ENCODE measurements at regions not wholly inside any gene's neighbourhood (a gene's known extent, or its start where the extent isn't known, plus 50 kb on each side); places are given as distances from the start of the nearest gene placed in this dataset.

DNA sequence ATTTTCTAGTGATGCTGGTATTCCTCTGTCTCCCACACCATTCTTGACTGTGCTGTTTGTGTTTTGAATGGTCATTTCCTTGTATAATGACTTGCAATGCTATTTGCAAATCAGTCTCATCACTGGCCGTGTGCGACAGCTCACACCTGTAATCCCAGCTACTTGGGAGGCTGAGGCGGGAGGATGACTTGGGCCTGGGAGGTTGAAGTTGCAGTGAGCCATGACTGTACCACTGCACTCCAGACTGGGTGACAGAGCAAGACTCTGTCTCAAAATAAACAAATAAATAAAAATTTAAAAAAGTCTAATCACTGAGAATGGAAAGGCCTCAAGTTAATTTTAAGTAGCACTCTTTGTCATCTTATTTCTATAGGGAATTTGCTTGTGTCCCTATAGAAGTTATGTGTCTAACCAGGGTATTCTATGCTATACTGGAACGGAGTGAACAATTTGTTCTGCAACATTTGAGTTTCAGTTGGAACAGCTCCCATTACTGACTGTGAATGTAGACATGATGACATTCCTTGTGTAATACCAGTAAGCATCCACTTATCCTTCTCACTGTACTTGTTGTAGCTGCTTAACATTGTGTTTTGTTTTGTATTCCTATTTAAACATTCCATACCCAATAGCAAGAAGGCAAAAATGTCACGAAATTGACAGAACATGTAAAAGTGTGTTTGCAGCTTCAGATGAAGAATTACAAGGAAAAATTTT is 126.3 kb downstream of the MGST1 start:
- no peak overlapping the region for H3K4me3 ChIP-seq (ENCODE audit: low read depth, low read length)
- ChIA-PET CTCF (no interaction called here), POLR2A (no interaction called here)
- TF ChIP-seq, protein P1, sequence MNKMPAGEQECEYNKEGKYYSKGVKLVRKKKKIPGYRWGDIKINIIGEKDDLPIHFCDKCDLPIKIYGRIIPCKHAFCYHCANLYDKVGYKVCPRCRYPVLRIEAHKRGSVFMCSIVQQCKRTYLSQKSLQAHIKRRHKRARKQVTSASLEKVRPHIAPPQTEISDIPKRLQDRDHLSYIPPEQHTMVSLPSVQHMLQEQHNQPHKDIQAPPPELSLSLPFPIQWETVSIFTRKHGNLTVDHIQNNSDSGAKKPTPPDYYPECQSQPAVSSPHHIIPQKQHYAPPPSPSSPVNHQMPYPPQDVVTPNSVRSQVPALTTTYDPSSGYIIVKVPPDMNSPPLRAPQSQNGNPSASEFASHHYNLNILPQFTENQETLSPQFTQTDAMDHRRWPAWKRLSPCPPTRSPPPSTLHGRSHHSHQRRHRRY (tag by site-specific recombination; IDR thresholded peaks at IDR 0.05), result no peak
- TF ChIP-seq ZNF169 (tag by site-specific recombination; IDR thresholded peaks at IDR 0.05) (no peak), ZNF596 (tag by site-specific recombination; IDR thresholded peaks at IDR 0.05) (no peak), ZNF48 (tag by site-specific recombination; IDR thresholded peaks at IDR 0.05) (no peak), ZSCAN23 (tag by site-specific recombination; IDR thresholded peaks at IDR 0.05) (no peak), ZNF341 (tag by site-specific recombination; IDR thresholded peaks at IDR 0.05; ENCODE audit: low read depth) (no peak), YY2 (tag by site-specific recombination; IDR thresholded peaks at IDR 0.05) (no peak), ZNF549 (tag by site-specific recombination; IDR thresholded peaks at IDR 0.05) (no peak)
- TF ChIP-seq, protein P2, sequence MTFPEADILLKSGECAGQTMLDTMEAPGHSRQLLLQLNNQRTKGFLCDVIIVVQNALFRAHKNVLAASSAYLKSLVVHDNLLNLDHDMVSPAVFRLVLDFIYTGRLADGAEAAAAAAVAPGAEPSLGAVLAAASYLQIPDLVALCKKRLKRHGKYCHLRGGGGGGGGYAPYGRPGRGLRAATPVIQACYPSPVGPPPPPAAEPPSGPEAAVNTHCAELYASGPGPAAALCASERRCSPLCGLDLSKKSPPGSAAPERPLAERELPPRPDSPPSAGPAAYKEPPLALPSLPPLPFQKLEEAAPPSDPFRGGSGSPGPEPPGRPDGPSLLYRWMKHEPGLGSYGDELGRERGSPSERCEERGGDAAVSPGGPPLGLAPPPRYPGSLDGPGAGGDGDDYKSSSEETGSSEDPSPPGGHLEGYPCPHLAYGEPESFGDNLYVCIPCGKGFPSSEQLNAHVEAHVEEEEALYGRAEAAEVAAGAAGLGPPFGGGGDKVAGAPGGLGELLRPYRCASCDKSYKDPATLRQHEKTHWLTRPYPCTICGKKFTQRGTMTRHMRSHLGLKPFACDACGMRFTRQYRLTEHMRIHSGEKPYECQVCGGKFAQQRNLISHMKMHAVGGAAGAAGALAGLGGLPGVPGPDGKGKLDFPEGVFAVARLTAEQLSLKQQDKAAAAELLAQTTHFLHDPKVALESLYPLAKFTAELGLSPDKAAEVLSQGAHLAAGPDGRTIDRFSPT (tag by site-specific recombination; IDR thresholded peaks at IDR 0.05), result no peak
- TF ChIP-seq, protein P3, sequence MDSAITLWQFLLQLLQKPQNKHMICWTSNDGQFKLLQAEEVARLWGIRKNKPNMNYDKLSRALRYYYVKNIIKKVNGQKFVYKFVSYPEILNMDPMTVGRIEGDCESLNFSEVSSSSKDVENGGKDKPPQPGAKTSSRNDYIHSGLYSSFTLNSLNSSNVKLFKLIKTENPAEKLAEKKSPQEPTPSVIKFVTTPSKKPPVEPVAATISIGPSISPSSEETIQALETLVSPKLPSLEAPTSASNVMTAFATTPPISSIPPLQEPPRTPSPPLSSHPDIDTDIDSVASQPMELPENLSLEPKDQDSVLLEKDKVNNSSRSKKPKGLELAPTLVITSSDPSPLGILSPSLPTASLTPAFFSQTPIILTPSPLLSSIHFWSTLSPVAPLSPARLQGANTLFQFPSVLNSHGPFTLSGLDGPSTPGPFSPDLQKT (IDR thresholded peaks at IDR 0.05; ENCODE audit: borderline replicate concordance, low read depth, low read length), result no peak
- no peak overlapping the region for H3K27ac ChIP-seq (ENCODE audit: extremely low read depth, low read depth, low read length)
- H3K9me3 ChIP-seq (ENCODE audit: control insufficient read depth, insufficient read depth, low read depth, low read length), result no peaks in the 10 kb centered on the region
- no peaks in the 10 kb centered on the region for H3K4me1 ChIP-seq (ENCODE audit: control insufficient read depth, insufficient read depth, low read length)
- no peaks in the 10 kb centered on the region for H3K36me3 ChIP-seq (ENCODE audit: control insufficient read depth in 2 of 2, insufficient read depth in 1 of 2, low read length in 2 of 2)

DNA sequence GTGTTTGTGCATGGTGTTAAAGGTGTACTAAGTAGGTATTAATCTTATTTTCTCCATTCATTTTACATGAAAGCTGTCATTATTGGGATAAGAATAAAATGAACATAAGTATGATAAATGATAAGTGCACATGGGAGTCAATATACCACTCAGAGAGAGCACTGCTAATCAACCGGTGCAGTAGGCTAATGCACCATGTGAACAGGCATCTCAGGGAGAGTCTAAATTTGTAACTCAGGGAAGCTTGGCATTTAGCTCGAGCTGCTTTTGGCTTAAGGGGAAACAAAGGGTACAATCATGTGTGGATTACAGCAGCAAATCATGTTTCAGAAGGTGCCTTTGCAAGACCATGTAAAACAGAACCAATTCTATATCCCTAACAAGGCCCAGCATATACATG is 127.4 kb downstream of the MGST1 start:
- Histone ChIP-seq H3K27ac (ENCODE audit: extremely low read depth, low read depth, low read length) (no peak overlapping the region), H3K9me3 (ENCODE audit: control insufficient read depth, insufficient read depth, low read depth, low read length) (no peaks in the 10 kb centered on the region), H3K4me1 (ENCODE audit: control insufficient read depth, insufficient read depth, low read length) (no peaks in the 10 kb centered on the region), H3K36me3 (ENCODE audit: control insufficient read depth in 2 of 2, insufficient read depth in 1 of 2, low read length in 2 of 2) (no peaks in the 10 kb centered on the region), H3K4me3 (ENCODE audit: low read depth, low read length) (no peak overlapping the region)
- ChIA-PET POLR2A (no interaction called here), CTCF (interaction anchor here (0.5 kb wide), 1 partner anchor 18 kb away, joined by 3 read pairs; no protein-coding TSS in a partner anchor)
- TF ChIP-seq ZNF785 (tag by site-specific recombination; IDR thresholded peaks at IDR 0.05), result no peak
- no peak for TF ChIP-seq SCRT2 (tag by site-specific recombination; IDR thresholded peaks at IDR 0.05)
- TF ChIP-seq, protein P4, sequence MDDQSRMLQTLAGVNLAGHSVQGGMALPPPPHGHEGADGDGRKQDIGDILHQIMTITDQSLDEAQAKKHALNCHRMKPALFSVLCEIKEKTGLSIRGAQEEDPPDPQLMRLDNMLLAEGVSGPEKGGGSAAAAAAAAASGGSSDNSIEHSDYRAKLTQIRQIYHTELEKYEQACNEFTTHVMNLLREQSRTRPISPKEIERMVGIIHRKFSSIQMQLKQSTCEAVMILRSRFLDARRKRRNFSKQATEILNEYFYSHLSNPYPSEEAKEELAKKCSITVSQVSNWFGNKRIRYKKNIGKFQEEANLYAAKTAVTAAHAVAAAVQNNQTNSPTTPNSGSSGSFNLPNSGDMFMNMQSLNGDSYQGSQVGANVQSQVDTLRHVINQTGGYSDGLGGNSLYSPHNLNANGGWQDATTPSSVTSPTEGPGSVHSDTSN (CRISPR knock-in tag; IDR thresholded peaks at IDR 0.05), result no peak
- TF ChIP-seq ZNF677 (tag by site-specific recombination; IDR thresholded peaks at IDR 0.05), result no peak
- TF ChIP-seq HOXC10 (CRISPR knock-in tag; IDR thresholded peaks at IDR 0.05), result no peak
- TF ChIP-seq ZNF76 (tag by site-specific recombination; IDR thresholded peaks at IDR 0.05; ENCODE audit: borderline replicate concordance, low read depth), result no peak
- TF ChIP-seq ZNF571 (tag by site-specific recombination; IDR thresholded peaks at IDR 0.05), result no peak
- TF ChIP-seq ZBTB7A (tag by site-specific recombination; IDR thresholded peaks at IDR 0.05; ENCODE audit: low read depth), result no peak
- TF ChIP-seq BCL11A (tag by site-specific recombination; IDR thresholded peaks at IDR 0.05; ENCODE audit: low read depth), result no peak
- TF ChIP-seq, protein P5, sequence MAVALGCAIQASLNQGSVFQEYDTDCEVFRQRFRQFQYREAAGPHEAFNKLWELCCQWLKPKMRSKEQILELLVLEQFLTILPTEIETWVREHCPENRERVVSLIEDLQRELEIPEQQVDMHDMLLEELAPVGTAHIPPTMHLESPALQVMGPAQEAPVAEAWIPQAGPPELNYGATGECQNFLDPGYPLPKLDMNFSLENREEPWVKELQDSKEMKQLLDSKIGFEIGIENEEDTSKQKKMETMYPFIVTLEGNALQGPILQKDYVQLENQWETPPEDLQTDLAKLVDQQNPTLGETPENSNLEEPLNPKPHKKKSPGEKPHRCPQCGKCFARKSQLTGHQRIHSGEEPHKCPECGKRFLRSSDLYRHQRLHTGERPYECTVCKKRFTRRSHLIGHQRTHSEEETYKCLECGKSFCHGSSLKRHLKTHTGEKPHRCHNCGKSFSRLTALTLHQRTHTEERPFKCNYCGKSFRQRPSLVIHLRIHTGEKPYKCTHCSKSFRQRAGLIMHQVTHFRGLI (tag by site-specific recombination; IDR thresholded peaks at IDR 0.05), result no peak
- no peak for TF ChIP-seq ZNF777 (tag by site-specific recombination; IDR thresholded peaks at IDR 0.05; ENCODE audit: borderline replicate concordance)
- TF ChIP-seq ZNF132 (tag by site-specific recombination; IDR thresholded peaks at IDR 0.05; ENCODE audit: borderline replicate concordance), result no peak
- no peak for TF ChIP-seq ZNF354C (tag by site-specific recombination; IDR thresholded peaks at IDR 0.05; ENCODE audit: borderline replicate concordance, low read depth)
